H1 (cell line): ENCODE measurements at regions not wholly inside any gene's neighbourhood (a gene's known extent, or its start where the extent isn't known, plus 50 kb on each side); places are given as distances from the start of the nearest gene placed in this dataset.

ENCODE experiments used
- CTCF ChIA-PET: fragments of 300-600 bp; sonication (Branson Sonifier 250); formaldehyde crosslinking; loops from one replicate; lab custom pipeline; 2021; ENCODE audit not compliant: partially characterized antibody; lab: Charles Lee
- POLR2A ChIA-PET: fragments of 300-600 bp; sonication (Branson Sonifier 250); formaldehyde crosslinking; loops from one replicate; lab custom pipeline; 2021; ENCODE audit warnings: inconsistent platforms; ENCODE audit not compliant: partially characterized antibody; lab: Charles Lee
- DNase-seq, 2 experiments: peaks; one replicate each; pipeline versions ENCODE4 v3.0.0 to v3.0.0-alpha.2; 2010 to 2022; ENCODE audit warnings: low spot score in 2 of 2, low read depth in 1 of 2, mixed read lengths in 1 of 2
- FAIRE-seq: peaks from 2 replicates; lab custom pipeline; 2011; peaks lifted over from hg19 to GRCh38; lab: Jason Lieb, UNC
- H2AFZ ChIP-seq: 2 replicates; pipeline ENCODE4 v1.8.1; 2012; ENCODE audit warnings: low read length, inconsistent platforms
- H2AK5ac ChIP-seq: 2 replicates; pipeline ENCODE4 v1.6.1; 2013; ENCODE audit warnings: low read depth, low read length
- H2BK120ac ChIP-seq: replicated peaks from 2 replicates; pipeline ENCODE3; 2013; ENCODE audit warnings: low read depth, low read length, inconsistent platforms
- H2BK12ac ChIP-seq: 2 replicates; pipeline ENCODE4 v1.6.1; 2013; ENCODE audit warnings: low read depth, low read length
- H2BK15ac ChIP-seq: 2 replicates; pipeline ENCODE4 v1.6.1; 2013; ENCODE audit warnings: low read length
- H2BK20ac ChIP-seq: 2 replicates; pipeline ENCODE4 v1.6.1; 2013; ENCODE audit warnings: low read length
- H2BK5ac ChIP-seq: 2 replicates; pipeline ENCODE4 v1.6.1; 2013; ENCODE audit warnings: low read depth, low read length
- H3K14ac ChIP-seq: 2 replicates; pipeline ENCODE4 v1.6.1; 2013; ENCODE audit warnings: inconsistent platforms; ENCODE audit not compliant: insufficient read length
- H3K18ac ChIP-seq: 2 replicates; pipeline ENCODE4 v1.6.1; 2013; ENCODE audit warnings: low read length; ENCODE audit errors: extremely low read depth
- H3K23ac ChIP-seq: 2 replicates; pipeline ENCODE4 v1.6.1; 2013; ENCODE audit warnings: inconsistent platforms; ENCODE audit not compliant: insufficient read length
- H3K23me2 ChIP-seq: 2 replicates; pipeline ENCODE4 v1.6.1; 2013; ENCODE audit warnings: low read depth, low read length
- H3K27ac ChIP-seq: 2 replicates; pipeline ENCODE4 v1.6.1; 2011; ENCODE audit warnings: low read depth, low read length, inconsistent platforms
- H3K27me3 ChIP-seq, 4 experiments: replicated peaks in 1 of 4; 1 replicate in 1 of 4; 2 replicates in 3 of 4; pipeline versions ENCODE4 v1.6.1 to v1.8.1; 2011 to 2013; ENCODE audit warnings: low read length in 3 of 4, mild to moderate bottlenecking in 3 of 4, inconsistent platforms in 2 of 4, mixed read lengths in 2 of 4, moderate library complexity in 1 of 4; ENCODE audit not compliant: control insufficient read depth in 3 of 4, insufficient read depth in 3 of 4; ENCODE audit errors: extremely low read depth in 1 of 4
- H3K36me3 ChIP-seq, 4 experiments: 2 replicates each; pipeline versions ENCODE4 v1.6.1 to v1.8.1; 2011 to 2013; ENCODE audit warnings: mild to moderate bottlenecking in 4 of 4, low read length in 3 of 4, moderate library complexity in 2 of 4, control low read depth in 1 of 4, inconsistent platforms in 1 of 4; ENCODE audit not compliant: insufficient read depth in 4 of 4, control insufficient read depth in 2 of 4
- H3K4ac ChIP-seq: replicated peaks from 2 replicates; pipeline ENCODE3; 2013; ENCODE audit warnings: low read length, low read depth, mixed read lengths, inconsistent platforms; ENCODE audit not compliant: insufficient read length
- H3K4me1 ChIP-seq, 4 experiments: replicated peaks in 1 of 4; 1 replicate in 1 of 4; 2 replicates in 3 of 4; pipeline versions ENCODE4 v1.6.1 to v1.8.1; 2011 to 2013; ENCODE audit warnings: low read length in 3 of 4, inconsistent platforms in 2 of 4, mixed read lengths in 1 of 4; ENCODE audit not compliant: insufficient read depth in 4 of 4, control insufficient read depth in 3 of 4
- H3K4me2 ChIP-seq, 2 experiments: 2 replicates each; pipeline versions ENCODE4 v1.6.1 to v1.8.1; 2011 to 2013; ENCODE audit warnings: low read depth in 2 of 2, low read length in 2 of 2, control low read depth in 1 of 2, inconsistent platforms in 1 of 2, mild to moderate bottlenecking in 1 of 2; ENCODE audit not compliant: insufficient read depth in 1 of 2
- H3K4me3 ChIP-seq, 4 experiments: fragments of 200-600, 300-600 bp in 1 of 4; sonication (generic), shearing (Covaris generic), sonication (Bioruptor Twin) in 1 of 4; 2 replicates each; pipeline versions ENCODE4 v1.5.1 to v1.8.1; 2011 to 2016; ENCODE audit warnings: low read length in 4 of 4, low read depth in 3 of 4, control low read depth in 2 of 4, inconsistent platforms in 2 of 4, mild to moderate bottlenecking in 2 of 4, mixed read lengths in 1 of 4, moderate library complexity in 1 of 4; ENCODE audit not compliant: insufficient read depth in 2 of 4; ENCODE audit errors: extremely low read depth in 1 of 4
- H3K56ac ChIP-seq: replicated peaks from 2 replicates; pipeline ENCODE3; 2013; ENCODE audit warnings: low read depth, mild to moderate bottlenecking, mixed read lengths, low read length, inconsistent platforms; ENCODE audit not compliant: insufficient read length
- H3K79me1 ChIP-seq: 2 replicates; pipeline ENCODE4 v1.6.1; 2013; ENCODE audit warnings: low read depth, low read length, control low read depth
- H3K79me2 ChIP-seq, 2 experiments: 2 replicates each; pipeline versions ENCODE4 v1.6.1 to v1.8.1; 2012 to 2013; ENCODE audit warnings: low read length in 2 of 2, mild to moderate bottlenecking in 2 of 2, inconsistent platforms in 1 of 2; ENCODE audit not compliant: insufficient read depth in 2 of 2, control insufficient read depth in 1 of 2
- H3K9ac ChIP-seq, 4 experiments: replicated peaks in 1 of 4; 1 replicate in 1 of 4; 2 replicates in 3 of 4; pipeline versions ENCODE4 v1.6.1 to v1.8.1; 2011 to 2013; ENCODE audit warnings: low read depth in 3 of 4, low read length in 3 of 4, control low read depth in 2 of 4, mild to moderate bottlenecking in 2 of 4, moderate library complexity in 2 of 4, inconsistent platforms in 1 of 4; ENCODE audit errors: extremely low read depth in 1 of 4
- H3K9me3 ChIP-seq, 2 experiments: 2 replicates each; pipeline versions ENCODE4 v1.6.1 to v1.8.1; 2012 to 2013; ENCODE audit warnings: mild to moderate bottlenecking in 2 of 2, moderate library complexity in 2 of 2, control low read depth in 1 of 2, inconsistent platforms in 1 of 2, low read depth in 1 of 2, low read length in 1 of 2, mixed read lengths in 1 of 2; ENCODE audit not compliant: insufficient read depth in 2 of 2
- H4K20me1 ChIP-seq, 2 experiments: replicated peaks in 1 of 2; 2 replicates each; pipeline versions ENCODE3 to v1.8.1; 2011 to 2013; ENCODE audit warnings: inconsistent platforms in 2 of 2, low read length in 2 of 2, mild to moderate bottlenecking in 1 of 2; ENCODE audit not compliant: insufficient read depth in 2 of 2, control insufficient read depth in 1 of 2
- H4K5ac ChIP-seq: 2 replicates; pipeline ENCODE4 v1.6.1; 2013; ENCODE audit warnings: low read length, low read depth, mixed read lengths, inconsistent platforms; ENCODE audit not compliant: insufficient read length
- H4K8ac ChIP-seq: 2 replicates; pipeline ENCODE4 v1.8.0; 2013; ENCODE audit warnings: mild to moderate bottlenecking, moderate library complexity, low read length, inconsistent platforms; ENCODE audit not compliant: insufficient read depth; ENCODE audit errors: extremely low read depth
- H4K91ac ChIP-seq: replicated peaks from 2 replicates; pipeline ENCODE3; 2013; ENCODE audit warnings: low read length, mixed read lengths, inconsistent platforms; ENCODE audit not compliant: insufficient read length
- EZH2 ChIP-seq: fragments of 200-600 bp; sonication (generic); IDR thresholded peaks from 2 replicates; pipeline ENCODE4 v1.7.1; 2012; ENCODE audit warnings: low read depth, mild to moderate bottlenecking, moderate library complexity, low read length, inconsistent platforms; ENCODE audit not compliant: severe bottlenecking
- NANOG ChIP-seq: IDR thresholded peaks from 2 replicates; pipeline ENCODE4 v1.6.1; 2011; ENCODE audit warnings: low read length, low read depth, mild to moderate bottlenecking, inconsistent platforms; ENCODE audit not compliant: insufficient read depth, poor library complexity, severe bottlenecking
- POU5F1 ChIP-seq: IDR thresholded peaks from 2 replicates; pipeline ENCODE4 v1.6.1; 2011; ENCODE audit warnings: low read depth, mild to moderate bottlenecking, low read length, moderate library complexity
- WGBS, 2 experiments: shearing (Covaris generic) in 1 of 2; methylation state at CpG; one replicate each; pipeline versions ENCODE4 v1.1.6 to v1.1.7; 2013 to 2015; ENCODE audit warnings: low lambda C conversion rate in 2 of 2, mixed read lengths in 2 of 2, inconsistent platforms in 1 of 2, low coverage in 1 of 2, missing lambda C conversion rate in 1 of 2; ENCODE audit not compliant: insufficient replicate concordance in 2 of 2, insufficient coverage in 1 of 2, insufficient read length in 1 of 2; ENCODE audit errors: extremely low coverage in 1 of 2, missing lambda C conversion rate in 1 of 2; 5-methylcytosine and 5-hydroxymethylcytosine counted together

- H2BK15ac ChIP-seq = no peak overlapping the region
- no peak overlapping the region for H2BK12ac ChIP-seq
- no peak overlapping the region for H3K18ac ChIP-seq
- H2BK120ac ChIP-seq = no peak overlapping the region
- FAIRE-seq = no peak
- H3K4me3 ChIP-seq = no peak overlapping the region
- no peak overlapping the region for H2BK5ac ChIP-seq
- CTCF ChIA-PET = no interaction called here
- H3K27me3 ChIP-seq = peaks cover 9 to 43% (median 28%) of the 10 kb centered on the region in 4 experiments
- H3K36me3 ChIP-seq = no peaks in the 10 kb centered on the region
- no peak overlapping the region for H2AFZ ChIP-seq
- TF ChIP-seq EZH2 (no peak), NANOG (no peak), POU5F1 (no peak)
- no peaks in the 10 kb centered on the region for H3K79me2 ChIP-seq
- H4K5ac ChIP-seq = no peak overlapping the region
- H4K91ac ChIP-seq = no peak overlapping the region
- H4K8ac ChIP-seq = no peak overlapping the region
- H3K9me3 ChIP-seq = peaks cover 24 to 29% of the 10 kb centered on the region in 2 experiments
- H2BK20ac ChIP-seq = no peak overlapping the region
- POLR2A ChIA-PET = no interaction called here
- peaks cover 0 to 2% of the 10 kb centered on the region in 2 experiments for H4K20me1 ChIP-seq
- WGBS, 2 experiments = 78% methylated on average over 6 of the region's 6 CpGs; no CpG with 5 or more reads in 1 of the 2 experiments
- no peak overlapping the region for H3K14ac ChIP-seq
- no peaks in the 10 kb centered on the region for H3K79me1 ChIP-seq
- H3K9ac ChIP-seq = no peak overlapping the region
- no peak overlapping the region for H3K23ac ChIP-seq
- no peaks in the 10 kb centered on the region for H3K4me1 ChIP-seq
- no peak overlapping the region for H3K4me2 ChIP-seq
- no peak overlapping the region for H2AK5ac ChIP-seq
- no peak for DNase-seq
- H3K23me2 ChIP-seq = no peaks in the 10 kb centered on the region
- no peak overlapping the region for H3K27ac ChIP-seq
- no peak overlapping the region for H3K56ac ChIP-seq
- no peak overlapping the region for H3K4ac ChIP-seq
Measured at GRCh38 chr22:22720724-22721261, 76.4 kb downstream of the GGTLC2 start.
